ENCODE measurements at regions not wholly inside any gene's neighbourhood (a gene's known extent, or its start where the extent isn't known, plus 50 kb on each side); places are given as distances from the start of the nearest gene placed in this dataset.

DNA sequence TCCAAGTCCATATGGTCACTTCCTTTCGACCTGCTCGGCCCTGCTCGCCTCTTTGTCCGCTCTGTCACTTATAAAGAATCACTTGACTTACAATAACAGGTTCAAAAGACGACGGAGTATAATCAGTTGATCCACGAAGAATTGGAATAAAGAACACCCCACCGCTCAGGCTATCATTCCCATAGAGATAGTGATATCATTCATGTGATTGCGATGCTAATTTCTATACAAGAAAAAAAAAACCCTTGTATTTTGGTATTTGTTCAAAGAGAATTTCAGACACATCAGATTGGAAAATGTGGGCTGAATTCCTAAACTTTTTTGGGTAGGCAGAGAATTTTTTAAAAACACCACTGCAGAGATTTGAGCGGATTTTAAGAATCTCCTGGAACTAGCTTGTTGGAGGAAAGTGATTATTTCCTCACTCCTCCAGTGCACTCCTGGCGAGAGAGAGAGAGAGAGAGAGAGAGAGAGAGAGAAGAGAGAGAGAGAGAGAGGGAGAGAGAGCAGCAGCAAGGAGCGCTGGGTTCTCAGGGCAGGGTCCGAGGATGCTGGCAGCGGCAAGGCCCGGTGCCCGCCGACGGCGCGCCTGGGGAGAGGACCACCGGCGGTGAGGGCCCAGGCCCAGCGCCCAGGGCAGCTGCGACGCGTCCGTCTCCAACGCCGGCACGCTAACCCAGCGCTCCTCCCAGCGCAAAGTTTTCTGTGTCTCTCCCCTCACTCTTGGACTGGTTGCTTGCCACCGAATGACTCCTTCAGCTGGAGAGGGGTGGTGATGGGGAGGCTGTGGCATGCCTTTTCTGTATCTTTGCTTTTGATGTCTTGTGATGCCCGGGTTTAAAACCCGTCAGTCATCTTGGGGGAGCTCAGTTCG is 149.0 kb upstream of the ZNF536 start:
- DNase-seq, result no peak

DNA sequence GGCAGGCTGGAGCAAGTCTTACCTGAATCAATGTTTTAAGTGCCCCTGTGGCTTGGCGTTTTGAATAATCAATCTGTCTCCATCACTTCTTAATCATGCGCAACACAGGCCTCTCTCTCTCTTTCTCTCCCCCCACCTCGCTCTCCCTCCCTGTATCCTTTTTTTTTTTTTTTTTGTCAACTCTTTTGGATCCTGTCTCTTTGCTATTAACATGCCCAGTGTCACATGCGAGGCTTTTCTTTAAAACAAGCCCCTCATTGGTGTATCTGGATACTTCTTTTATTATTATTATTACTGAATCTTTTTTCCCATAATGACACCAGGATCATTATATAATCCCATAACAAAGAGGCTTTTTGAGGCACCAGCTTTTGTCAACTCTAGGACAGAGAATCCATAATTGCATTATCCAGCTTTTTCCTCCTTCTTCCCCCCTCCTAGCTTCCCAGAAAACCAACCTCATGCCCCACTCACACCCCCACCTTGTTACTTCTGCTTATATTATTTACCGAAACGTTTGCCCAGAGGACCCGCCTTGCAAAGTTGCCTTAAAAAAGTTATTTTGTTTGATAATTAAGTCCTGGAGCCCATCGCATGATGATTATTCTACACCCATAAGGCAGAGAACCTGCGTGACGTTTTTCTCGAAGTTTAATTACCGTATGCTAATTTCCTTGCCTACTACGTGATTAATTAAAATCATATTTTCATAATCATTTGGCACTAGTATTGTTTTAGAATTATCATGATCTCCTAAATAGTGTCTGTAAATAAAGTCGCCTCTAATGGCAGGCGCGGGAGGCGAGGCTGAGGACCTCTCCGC is 148.1 kb upstream of the ZNF536 start:
- DNase-seq, result no peak

DNA sequence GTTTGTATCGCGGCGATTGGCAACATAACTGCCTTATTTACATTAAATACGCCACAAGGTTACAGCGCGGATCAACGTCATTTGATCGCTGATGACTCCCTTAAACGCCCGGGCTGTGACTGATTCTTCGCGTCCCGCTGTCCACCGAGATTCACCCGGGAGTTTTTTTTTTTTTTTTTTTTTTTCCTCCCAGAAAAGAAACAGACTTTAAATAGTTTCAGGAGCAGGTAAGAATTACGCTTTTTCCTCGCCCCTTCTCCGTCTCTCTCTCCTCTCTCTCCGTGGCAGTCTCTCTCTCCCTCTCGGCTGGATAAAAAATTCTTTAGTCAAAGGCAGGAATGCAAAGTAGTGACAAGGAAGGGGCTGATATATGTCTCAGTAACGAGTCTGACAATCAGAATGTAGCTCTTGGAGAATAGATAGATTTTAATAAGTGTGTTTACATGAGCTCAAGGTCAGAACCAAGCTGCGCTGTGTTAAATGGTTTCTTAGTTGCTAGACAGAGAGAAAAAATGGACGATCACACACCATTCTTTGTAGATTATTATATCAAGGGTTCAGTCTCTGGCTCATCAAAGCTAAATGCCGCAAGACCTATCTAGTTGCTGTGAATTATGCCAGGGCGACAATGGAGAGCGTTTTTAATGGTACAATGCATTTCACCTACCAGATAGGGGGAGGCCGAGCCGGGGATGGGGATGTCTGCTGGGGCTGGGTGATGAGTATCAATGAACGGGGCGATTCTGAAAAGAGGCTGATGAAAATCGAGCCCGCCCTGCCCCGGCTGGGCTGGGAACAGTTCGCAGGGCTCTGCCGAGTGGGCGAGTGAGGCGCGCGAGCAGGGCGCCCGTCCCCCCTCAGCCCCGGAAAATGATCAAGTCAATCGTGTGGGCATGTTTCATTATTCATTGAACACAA is 147.2 kb upstream of the ZNF536 start:
- DNase-seq, result peak in 2 of 3 donors; percentile 18 to 37

DNA sequence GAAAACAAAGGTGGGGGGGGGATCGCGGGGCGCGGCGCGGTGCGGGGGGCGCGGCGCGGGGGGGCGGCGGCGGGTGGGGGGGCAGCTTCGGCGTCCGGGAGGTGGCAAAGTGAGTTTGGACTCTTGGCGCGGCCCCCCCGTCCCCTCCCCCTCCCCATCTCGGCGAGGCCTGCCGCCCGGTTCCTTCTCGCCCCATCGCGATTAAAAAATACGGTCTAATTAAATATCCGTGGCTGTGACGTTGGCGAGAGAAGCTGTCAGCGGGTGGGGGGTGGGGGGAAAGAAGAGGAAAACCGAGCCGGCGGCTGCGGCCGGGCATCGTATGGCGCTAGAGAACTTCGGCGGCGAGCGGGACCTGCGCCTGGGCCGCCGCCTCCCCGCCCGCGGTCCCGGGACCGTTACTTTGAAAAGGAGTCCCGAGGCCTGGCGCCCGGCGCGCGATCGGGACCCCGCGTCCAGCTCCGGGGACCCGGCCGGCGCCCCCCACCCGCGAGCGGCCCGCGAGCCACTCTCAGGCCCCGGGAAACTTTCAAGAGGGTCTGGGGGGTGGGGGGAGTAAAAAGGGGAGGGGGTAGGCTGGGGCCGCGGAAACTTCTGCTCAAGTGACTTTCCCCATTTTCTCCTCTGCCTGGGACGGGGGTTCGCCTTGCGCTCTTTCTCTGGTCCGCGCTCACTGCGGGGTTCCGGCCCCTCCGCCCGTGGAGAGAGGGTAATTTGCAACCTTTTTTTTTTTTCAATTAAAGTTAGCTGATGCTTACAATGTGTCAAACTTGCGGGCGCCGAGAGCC is 146.3 kb upstream of the ZNF536 start:
- no peak for DNase-seq

DNA sequence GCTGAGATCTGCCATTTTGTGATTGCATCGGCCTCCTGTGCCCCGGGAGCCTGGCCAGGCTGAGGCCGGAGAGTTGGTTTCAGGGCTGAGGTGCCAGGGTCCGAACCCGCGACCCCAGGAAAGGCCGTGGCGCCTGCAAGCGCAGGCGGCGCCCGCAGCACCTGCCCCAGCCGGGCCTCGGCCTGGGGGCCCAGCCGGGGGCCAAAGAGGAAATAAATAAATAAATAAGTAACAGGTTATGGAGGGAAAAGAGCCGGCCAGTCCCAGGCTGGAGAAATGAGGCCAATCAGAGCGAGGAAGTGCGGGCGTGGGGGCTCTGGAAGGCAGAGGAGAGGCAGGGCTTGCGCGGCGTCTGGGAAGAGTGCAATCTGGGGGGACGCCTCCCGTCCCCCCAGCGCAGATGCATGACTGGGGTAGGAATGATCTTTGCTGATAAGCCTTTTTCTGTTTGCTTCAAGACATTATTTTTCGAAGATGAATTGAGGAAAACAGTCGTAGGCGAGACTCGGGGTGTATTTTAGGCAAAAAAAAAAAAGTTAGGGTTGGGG is 145.6 kb upstream of the ZNF536 start:
- peak in 1 of 3 donors; percentile 16 for DNase-seq

DNA sequence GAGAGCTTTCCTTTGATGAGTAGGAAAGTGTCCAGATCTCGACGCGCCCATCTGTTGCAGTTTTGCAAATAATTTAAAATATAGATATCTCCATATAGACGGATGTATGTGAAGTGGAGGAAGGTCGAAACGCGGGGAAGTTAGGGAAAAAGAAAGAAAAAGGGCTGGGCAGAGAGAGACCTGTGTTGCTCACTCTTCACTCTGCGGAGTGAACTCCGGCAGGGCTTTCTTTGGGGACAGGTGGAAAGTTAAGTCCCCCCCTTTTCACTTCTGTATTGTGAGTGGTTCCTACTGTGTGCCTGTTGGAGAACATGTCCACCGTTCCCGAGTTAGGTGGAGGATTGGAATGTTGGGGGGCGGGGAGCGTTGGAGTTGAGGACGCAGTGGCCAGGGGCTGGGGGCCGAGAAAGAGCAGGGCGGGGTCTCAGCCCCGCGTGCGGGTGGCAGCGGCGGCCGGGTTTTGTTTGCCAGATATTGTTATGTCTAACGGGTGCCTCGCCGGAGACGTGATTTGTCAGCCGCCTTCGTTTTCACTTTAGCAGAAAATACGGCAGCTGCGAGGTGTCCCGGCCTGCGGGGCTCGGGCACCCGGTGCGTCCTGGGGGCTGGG is 145.1 kb upstream of the ZNF536 start:
- no peak for DNase-seq

DNA sequence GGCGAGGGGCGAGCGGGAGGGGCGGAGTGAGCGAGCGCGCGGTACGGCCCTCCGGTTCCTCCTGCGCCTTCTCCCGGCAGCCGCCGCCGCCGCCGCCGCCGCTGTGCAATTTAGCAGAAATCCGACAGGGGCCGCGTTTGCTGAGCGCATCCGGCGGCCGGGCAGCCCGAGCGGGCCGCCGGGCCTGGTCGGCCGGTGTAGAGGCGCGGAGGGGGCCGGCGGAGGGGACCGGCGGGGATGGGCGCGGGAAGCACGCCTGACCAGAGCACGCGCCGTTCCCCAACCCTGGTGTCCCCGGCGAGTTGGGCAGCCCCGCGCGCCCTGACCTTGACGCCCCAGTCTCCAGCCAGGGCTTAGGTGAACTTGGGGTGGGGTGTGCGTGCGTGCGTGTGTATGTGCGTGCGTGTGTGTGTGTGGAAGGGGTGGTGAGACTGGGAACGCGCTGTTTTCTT is 144.5 kb upstream of the ZNF536 start:
- DNase-seq, result peak; percentile 66 to 87 (median 72)

DNA sequence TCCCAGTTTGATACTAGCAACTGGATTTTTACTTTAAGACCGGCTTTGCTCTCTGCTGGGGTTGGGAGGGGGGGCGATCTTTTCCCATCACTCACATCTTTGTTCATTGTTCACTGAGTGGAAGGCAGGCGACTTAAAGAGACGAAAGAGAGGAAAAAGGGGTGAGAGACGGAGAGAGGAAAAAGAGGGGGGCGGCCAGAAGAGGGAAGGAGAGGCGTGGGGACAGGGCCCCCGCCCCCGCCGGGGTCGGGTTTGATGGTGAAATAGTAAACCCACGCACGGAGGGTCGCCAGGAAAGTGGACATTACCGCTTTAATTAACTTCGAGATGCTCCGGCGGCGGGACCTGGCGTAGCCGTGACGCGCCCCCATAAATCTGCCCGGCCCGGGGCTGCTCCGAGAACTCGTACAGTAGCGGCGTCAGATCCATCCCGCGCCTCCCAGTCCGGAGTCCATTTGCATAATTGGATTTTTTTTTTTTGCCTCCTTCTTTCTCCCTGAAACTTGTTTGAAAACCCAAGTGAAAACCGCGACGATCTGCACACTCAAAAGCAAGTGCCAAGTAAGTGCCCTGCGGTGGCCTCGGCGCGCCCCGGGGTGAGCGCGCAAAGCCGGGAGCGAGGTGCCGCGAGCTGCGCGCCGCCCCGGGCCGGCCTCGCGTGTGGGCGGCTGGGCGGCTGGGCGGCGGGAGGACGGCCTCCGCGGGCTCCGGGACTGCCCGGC is 143.9 kb upstream of the ZNF536 start:
- peak in 1 of 3 donors; percentile 35 for DNase-seq

DNA sequence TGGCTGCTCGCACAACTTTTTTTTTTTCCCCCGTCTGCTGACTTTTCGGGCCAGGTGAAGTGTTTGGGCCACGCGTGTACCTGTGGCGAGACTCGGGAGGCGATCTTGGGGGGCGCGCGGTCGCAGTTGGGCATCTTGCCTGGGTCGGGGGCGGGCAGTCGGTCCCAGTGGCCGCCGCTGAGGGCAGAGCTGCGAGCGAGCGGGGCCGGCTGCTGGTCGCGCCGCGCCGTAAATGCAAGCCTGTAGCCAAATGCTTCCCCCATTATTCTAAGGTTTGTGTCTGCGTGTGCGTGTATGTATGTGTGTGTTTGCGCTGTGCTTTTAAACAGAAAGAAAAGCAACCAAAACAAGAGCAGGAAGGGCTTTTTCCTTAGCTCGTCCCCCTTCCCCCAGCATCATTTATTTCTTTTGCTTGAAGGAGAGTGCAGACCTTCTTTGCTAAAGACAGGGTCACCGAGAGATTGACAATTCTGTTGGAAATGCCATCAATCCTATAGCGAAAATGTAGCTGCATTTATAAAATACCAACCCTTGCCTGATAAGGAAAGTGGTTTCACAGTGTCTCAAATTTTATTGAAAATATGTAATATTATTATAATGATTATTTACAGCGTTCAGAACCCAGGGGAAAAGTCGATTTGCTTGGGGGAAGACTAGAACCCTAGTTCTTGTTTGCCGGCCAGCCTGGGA is 143.2 kb upstream of the ZNF536 start:
- no peak for DNase-seq

DNA sequence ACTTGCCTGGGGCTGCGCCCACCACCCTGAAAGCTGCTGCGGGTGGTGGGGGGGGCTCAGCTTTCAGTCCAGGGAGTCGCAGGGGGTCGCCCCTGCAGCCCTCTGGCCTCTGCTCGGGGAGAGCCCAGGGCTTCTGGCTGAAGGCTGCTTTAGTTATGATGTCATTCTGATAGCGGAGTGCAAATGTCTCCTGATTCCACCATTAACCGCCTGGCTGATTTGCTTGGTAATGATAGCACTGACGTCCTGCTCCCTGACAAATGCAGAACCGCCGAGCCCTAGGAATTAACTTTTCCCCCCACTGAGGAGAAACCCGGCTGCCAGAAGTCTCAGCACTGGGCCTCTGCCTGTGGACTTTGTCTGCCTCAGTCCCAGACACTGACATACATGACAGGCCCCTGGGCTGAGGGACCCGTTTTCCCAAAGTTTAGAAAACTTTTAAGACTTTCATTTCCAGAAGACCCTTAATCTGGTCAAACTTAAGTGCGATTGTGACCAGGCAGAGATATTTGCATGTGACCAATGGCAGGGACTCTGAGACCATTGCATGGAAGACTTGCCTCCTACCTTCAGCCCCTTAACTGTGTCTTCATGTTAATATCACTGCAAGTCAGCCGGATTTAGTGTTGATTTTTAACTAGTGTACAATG is 142.5 kb upstream of the ZNF536 start:
- DNase-seq, result no peak

DNA sequence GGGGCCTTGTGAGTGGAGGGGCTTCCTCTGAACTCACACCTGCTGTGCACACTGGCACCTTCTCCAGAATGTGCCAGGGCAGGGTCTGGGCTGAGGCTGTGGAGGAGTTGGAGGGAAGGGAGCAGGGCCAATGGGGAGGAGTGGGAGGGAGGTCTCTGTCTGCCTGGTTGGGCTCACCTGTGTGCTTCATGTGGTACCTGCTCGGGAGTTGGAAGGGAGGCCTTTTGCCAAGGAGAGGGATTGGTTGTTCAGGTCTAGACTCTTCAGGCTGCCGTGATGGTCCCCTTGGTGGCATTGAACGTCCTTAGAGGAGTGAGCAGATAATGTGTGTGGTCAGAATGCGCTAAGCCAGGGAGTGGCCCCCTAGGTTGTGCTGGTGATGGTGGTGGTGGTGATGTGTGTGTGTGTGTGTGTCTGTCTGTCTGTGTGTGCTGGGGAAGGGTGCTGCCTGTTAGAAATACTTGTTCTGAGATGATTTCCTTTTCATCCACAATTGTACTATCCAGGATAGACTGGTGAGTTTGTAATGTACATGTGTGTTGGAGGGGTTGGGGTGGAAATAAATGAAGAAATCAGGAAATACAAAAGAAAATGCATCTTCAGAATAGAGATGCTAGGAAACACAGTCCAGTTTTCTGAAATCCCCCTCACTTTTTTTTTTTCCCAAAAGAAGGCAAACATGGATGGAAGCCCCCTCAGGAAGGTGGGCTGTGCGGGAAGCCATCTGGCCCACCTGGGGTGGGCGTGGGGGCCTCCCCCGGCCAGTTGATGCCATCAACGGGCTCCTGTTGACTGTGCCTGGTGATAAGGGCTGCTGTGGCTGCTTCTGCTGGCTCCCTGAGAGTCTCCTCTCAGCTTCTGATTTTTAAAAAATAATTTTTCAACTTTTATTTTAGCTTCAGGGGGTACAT is 140.5 kb upstream of the ZNF536 start:
- no peak for DNase-seq

DNA sequence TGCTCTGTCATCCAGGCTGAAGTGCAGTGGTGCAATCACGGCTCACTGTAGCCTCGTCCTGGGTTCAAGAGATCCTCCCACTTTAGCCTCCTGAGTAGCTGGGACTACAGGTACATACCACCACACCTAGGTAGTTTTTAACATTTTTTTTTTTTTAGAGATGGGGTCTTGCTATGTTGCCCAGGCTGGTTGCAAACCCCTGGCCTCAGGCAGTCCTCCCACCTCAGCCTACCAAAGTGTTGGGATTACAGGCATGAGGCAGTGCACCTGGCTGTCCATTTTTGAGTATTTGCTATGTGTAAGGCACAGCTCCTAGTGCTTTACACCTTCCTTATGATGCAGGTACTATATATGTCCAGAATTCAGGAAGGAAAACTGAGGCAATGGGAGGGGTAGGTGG is 138.8 kb upstream of the ZNF536 start:
- no peak for DNase-seq

DNA sequence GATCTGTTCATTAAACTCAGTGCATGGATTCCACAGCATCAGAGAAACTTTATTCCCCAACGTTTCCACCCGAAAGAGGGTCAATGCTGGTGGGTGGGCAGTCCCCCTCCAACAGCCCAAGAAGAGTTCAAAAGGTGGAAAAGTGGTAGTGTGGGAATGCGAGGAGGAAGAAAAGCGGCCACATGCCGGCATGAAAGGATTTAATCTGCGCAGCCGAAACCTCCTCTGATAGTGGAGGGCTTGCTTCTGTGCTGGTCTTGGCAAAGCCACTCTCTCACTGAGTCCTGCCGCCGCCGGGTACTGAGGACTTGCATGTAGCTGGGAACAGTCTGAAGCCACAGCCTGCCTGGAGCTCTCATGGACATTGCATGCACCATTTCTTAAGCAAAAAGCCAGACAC is 136.2 kb upstream of the ZNF536 start:
- DNase-seq, result no peak

DNA sequence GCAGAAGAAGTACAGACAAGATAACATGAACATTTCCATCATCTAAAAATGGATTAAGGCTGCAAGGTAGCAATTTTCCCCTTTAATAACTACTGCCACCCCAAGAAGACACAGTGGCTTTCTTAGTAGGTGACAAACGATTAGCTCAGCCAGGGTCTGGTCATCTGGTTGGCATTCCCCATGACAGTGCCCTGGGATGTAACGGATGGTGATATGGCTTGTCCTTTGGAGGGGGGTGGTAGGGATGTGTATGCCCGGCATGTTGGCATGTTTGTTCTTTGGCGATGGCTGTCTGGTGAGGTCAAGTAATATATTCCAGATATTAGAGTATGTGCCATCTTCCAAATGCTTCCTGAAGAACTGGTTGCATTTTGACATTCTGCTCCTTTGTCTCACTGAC is 135.6 kb upstream of the ZNF536 start:
- DNase-seq, result no peak

DNA sequence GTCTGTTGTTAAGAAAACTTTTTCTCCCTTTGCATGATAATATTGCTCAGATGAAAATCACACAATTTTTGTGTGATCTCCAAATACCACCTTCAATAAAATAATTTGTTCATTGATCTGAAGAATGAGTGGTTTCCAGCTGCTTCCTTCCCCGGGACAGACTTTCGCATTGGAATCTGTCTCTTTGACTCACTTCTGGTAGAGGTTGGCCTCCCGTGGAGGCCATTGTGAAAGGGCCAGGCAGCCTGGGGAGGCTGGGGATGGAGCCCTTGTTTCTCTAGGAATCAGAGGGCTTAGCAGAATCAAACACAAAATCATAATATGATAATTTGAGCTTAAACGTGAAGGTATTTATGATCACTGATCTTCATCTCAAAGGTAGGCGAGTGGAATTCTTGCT is 135.0 kb upstream of the ZNF536 start:
- DNase-seq, result no peak

DNA sequence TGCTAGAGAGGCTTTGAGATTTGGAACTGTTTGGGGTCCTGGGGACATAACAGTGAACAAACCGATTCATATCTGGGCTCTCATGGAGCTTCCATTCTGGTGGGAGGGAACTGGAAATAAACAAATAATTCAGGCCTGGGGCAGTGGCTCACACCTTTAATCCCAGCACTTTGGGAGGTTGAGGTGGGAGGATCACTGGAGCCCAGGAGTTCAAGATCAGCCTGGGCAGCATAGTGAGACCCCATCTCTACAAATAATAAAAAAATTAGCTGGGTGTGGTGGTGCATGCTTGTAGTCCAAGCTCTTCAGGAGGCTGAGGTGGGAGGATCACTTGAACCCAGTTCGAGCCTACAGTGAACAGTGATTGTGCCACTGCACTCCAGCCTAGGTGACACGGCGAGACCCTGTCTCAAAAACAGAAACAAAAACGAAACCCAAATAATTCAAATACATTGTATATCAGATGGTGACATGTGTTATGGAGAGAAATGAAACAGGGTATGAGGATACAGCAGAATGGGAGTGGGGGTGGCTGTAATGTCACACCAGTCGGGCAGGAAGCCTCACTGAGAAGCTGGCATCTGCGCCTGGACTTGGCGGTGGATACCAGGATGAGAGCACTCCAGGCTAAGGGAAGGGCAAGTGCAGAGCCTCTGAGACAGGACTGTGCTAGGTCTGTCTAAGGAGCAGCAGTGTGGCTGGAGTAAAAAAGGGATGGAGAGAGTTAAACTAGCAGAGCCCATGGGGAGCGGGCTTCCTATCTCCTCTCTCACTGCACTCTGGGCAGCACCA is 131.1 kb upstream of the ZNF536 start:
- DNase-seq, result no peak

DNA sequence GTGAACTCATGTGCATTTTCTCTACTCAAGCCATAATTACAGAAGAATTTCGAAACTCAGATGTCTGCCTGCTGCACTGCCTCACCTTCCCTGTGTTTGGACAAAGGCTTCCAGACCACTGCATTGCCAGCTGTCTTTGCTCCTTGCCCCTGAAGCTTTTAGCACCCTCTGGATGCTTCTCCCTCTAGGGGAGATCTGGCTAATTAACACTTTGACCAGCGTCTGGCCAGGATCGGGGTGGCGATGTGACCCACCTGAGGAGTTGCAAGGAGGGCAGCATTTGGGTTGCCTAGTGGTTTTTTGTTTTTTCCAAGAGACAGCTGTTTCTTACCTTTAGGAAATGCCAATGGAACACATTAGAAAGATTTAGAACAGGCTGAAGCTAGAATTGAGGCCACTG is 127.7 kb upstream of the ZNF536 start:
- DNase-seq, result no peak

Measured in suppressor macrophage treated with lipopolysaccharide for 1 hour (primary cell).